GM20000 (cell line): ENCODE measurements at regions not wholly inside any gene's neighbourhood (a gene's known extent, or its start where the extent isn't known, plus 50 kb on each side); places are given as distances from the start of the nearest gene placed in this dataset.

ENCODE experiments used
- DNase-seq: peaks from one replicate; pipeline ENCODE4 v3.0.0; 2012; ENCODE audit warnings: low spot score
- CTCF ChIP-seq: IDR thresholded peaks from 2 replicates; pipeline ENCODE4 v1.5.1; 2012; ENCODE audit warnings: mild to moderate bottlenecking, control low read depth; ENCODE audit errors: extremely low read depth, missing control alignments

DNA sequence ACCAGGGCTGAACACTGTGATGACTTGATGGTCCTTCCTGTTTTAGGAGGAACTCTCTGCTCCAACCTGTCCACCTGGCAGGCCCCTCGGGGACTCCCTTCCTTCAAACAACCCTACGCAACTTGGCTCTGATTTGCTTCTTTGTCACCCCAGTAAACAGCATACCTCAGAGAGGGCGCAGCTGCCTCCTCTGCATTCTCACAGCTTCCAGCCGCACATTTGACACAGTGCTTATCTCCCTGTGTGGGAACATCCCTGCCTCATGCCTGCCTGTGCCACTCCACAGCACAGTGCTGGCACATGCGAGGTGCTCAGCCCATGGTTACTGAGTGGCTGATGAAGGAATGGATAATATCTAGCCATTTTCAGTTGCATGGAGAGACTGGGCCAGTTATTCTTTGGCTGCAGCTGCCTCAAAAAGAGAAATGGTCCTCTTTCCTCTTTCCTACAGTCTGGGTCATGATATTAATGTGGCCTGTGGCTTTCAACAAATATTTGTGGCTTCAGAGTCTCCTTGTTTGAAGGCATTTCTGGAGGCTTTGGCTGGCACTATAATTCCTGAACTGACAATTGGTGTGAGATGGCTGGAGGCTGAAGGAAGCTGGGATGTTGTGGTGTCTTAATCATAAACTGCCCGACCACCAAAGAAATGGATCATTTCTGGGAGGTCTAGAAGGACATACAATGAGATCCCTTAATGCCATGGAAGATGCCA is 77.9 kb downstream of the TENT5C start:
- DNase-seq = no peak
- no peak for TF ChIP-seq CTCF

DNA sequence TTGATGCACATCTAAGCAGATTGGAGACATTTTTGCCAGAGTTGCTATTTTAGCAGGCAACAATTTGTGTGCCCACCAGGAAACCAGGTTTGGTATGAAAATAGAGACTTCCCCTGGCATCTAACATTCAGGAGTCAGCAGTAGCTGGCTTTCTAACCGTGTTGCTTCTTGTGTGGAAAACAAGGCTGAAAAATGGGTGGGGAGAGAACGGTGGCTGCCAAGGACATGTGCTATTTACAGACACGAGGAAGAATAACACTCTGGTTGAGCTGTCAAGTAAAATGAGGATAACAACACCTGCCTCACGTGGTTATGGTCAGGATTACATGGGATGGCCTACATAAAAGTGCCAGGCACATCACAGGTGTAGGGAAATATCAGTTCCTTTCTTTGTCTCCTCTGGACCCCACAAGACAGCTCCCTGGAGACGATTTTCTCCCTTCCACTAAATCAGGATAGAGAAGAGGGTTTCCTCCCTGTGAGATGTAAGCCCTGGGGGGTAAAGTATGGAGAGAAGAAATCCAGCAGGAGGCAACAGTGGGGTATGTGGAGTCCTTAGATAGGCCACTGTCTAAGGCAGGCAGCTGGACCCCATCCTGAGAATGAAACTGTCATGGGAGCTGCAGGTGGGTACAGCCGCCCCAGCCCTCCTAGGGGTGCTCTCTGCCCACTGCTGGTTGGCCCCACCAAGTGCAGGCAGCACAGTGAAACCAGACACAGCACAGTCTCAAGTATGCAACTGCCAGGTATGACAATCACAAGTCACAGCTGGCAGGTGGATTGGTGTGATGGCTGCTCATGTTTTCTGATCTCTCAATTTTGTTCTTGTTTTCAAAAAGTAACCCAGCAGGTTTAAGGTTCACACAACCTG is 80.3 kb downstream of the TENT5C start:
- TF ChIP-seq CTCF = no peak
- no peak for DNase-seq

- TF ChIP-seq CTCF = no peak
- DNase-seq = no peak
Measured at GRCh38 chr1:117686907-117687306, 81.1 kb downstream of the TENT5C start.

DNA sequence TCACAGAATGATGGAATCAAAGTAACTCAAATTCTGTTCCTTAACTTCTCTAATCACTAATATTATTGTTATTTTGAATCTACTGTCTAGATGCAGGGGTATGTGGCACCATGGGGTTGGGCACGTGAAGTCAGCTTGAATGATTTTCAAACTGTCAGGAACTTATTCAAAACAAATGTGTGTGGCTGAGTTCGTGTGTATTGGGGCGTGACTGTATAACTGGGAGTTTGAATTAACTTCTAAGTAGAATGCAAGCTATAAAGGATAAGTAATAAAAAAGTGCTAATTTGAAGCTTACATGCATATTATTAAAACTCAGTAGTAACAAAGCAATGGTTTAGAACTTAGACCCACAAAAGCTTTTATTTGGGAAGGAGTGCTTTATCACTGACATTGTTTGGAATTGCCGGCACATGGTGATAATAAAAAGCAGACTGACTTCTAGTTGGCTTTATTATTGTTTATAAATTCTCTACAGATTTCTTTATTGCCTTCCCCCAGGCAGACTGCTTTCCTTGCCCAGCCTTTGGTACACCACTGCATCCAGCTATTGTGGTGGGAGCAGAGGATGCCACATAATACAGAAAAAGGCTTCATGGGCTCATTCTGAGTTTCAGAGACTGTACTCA is 84.3 kb downstream of the TENT5C start:
- no peak for DNase-seq
- no peak for TF ChIP-seq CTCF

DNA sequence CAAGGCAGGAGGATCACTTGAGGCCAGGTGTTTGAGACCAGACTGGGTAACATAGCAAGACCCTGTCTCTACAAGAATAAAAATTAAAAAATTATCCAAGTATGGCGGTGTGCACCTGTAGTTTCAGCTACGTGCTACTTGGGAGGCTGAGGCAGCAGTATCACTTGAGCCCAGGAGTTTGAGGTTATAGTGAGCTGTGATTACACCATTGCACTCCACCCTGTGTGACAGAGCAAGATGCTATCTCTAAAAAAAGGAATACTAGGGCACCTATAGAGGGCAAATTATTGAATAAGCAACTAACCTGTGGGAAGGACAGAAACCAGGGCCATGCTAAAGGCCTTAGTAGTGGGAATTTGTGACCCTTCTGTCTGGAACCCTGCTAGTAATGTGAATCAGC is 86.1 kb downstream of the TENT5C start:
- no peak for DNase-seq
- TF ChIP-seq CTCF = no peak

- no peak for TF ChIP-seq CTCF
Measured at GRCh38 chr1:117694543-117694942, 88.7 kb downstream of the TENT5C start.

More at GRCh38 chr1:117694543-117694942, 88.7 kb downstream of the TENT5C start:
- no peak for DNase-seq
